ENCODE measurements at regions not wholly inside any gene's neighbourhood (a gene's known extent, or its start where the extent isn't known, plus 50 kb on each side); places are given as distances from the start of the nearest gene placed in this dataset.

- no peak for TF ChIP-seq CTCF (conservative IDR thresholded peaks at IDR 0.05; ENCODE audit: low read length)
- TF ChIP-seq EZH2phosphoT487 (IDR thresholded peaks at IDR 0.05; ENCODE audit: borderline replicate concordance): no peak
These were observed 130.3 kb upstream of the LRRTM4 start for GRCh38 chr2:77652499-77652898.

Measured in Loucy (cell line).